ENCODE measurements at regions not wholly inside any gene's neighbourhood (a gene's known extent, or its start where the extent isn't known, plus 50 kb on each side); places are given as distances from the start of the nearest gene placed in this dataset.

- DNase-seq, result no peak
Measured at GRCh38 chr3:118011910-118012309, 1022.7 kb downstream of the IGSF11 start.

- DNase-seq, result no peak
Measured at GRCh38 chr3:118029049-118029448, 1005.6 kb downstream of the IGSF11 start.

GRCh38 chr3:118036215-118036614, 998.4 kb downstream of the IGSF11 start:
- no peak for DNase-seq

GRCh38 chr3:118055381-118055780, 979.3 kb downstream of the IGSF11 start:
- no peak for DNase-seq

- no peak for DNase-seq
Measured at GRCh38 chr3:118057086-118057485, 977.6 kb downstream of the IGSF11 start.

GRCh38 chr3:118059096-118059495, 975.5 kb downstream of the IGSF11 start:
- DNase-seq, result no peak

- DNase-seq, result no peak
Measured at GRCh38 chr3:118067439-118067838, 967.2 kb downstream of the IGSF11 start.

- DNase-seq, result peak; percentile 69 to 86
Measured at GRCh38 chr3:118075873-118076272, 958.8 kb downstream of the IGSF11 start.

- DNase-seq, result no peak
Measured at GRCh38 chr3:118077332-118077731, 957.3 kb downstream of the IGSF11 start.

GRCh38 chr3:118080889-118081288, 953.8 kb downstream of the IGSF11 start:
- DNase-seq, result peak; percentile 26 to 31

- DNase-seq, result no peak
Measured at GRCh38 chr3:118088696-118089095, 946.0 kb downstream of the IGSF11 start.

- DNase-seq, result no peak
Measured at GRCh38 chr3:118089563-118089962, 945.1 kb downstream of the IGSF11 start.

GRCh38 chr3:118097226-118097625, 937.4 kb downstream of the IGSF11 start:
- DNase-seq, result no peak

GRCh38 chr3:118097660-118098059, 937.0 kb downstream of the IGSF11 start:
- DNase-seq, result no peak

- DNase-seq, result no peak
Measured at GRCh38 chr3:118098827-118099226, 935.8 kb downstream of the IGSF11 start.

GRCh38 chr3:118101891-118102290, 932.8 kb downstream of the IGSF11 start:
- DNase-seq, result peak in 1 of 2 experiments; percentile 23

- no peak for DNase-seq
Measured at GRCh38 chr3:118102737-118103136, 931.9 kb downstream of the IGSF11 start.

GRCh38 chr3:118108201-118108600, 926.4 kb downstream of the IGSF11 start:
- no peak for DNase-seq

- DNase-seq, result no peak
Measured at GRCh38 chr3:118108769-118109168, 925.9 kb downstream of the IGSF11 start.

- DNase-seq, result no peak
Measured at GRCh38 chr3:118110211-118110610, 924.4 kb downstream of the IGSF11 start.

GRCh38 chr3:118116991-118117390, 917.7 kb downstream of the IGSF11 start:
- no peak for DNase-seq

- no peak for DNase-seq
Measured at GRCh38 chr3:118126751-118127150, 907.9 kb downstream of the IGSF11 start.

- no peak for DNase-seq
Measured at GRCh38 chr3:118127992-118128391, 906.7 kb downstream of the IGSF11 start.

GRCh38 chr3:118128886-118129285, 905.8 kb downstream of the IGSF11 start:
- no peak for DNase-seq

GRCh38 chr3:118137778-118138177, 896.9 kb downstream of the IGSF11 start:
- DNase-seq, result peak in 1 of 2 experiments; percentile 1

- DNase-seq, result peak; percentile 5 to 41
Measured at GRCh38 chr3:118144919-118145318, 889.7 kb downstream of the IGSF11 start.
